Sigmoid colon (tissue), 3 donors: ENCODE measurements at regions not wholly inside any gene's neighbourhood (a gene's known extent, or its start where the extent isn't known, plus 50 kb on each side); places are given as distances from the start of the nearest gene placed in this dataset.

Source experiments
- CTCF ChIP-seq, 4 experiments: fragments of 450-650 bp in 3 of 4; fragments of 200-600 bp in 1 of 4; IDR thresholded peaks; one replicate each; pipeline ENCODE4 v1.5.1; 2016 to 2019; ENCODE audit warnings: antibody characterized with exemption in 4 of 4, mild to moderate bottlenecking in 3 of 4, moderate library complexity in 2 of 4
- POLR2A ChIP-seq, 2 donors: fragments of 450-650 bp; IDR thresholded peaks; one replicate each; pipeline ENCODE4 v1.6.1; 2016; ENCODE audit warnings: antibody characterized with exemption in 2 of 2, mild to moderate bottlenecking in 2 of 2, moderate library complexity in 2 of 2

GRCh38 chr14:98404811-98405210 is 867.2 kb downstream of the BCL11B start:
- TF ChIP-seq POLR2A (IDR thresholded peaks at IDR 0.05) (no peak), CTCF (IDR thresholded peaks at IDR 0.05) (no peak)
